ENCODE measurements at regions not wholly inside any gene's neighbourhood (a gene's known extent, or its start where the extent isn't known, plus 50 kb on each side); places are given as distances from the start of the nearest gene placed in this dataset.

DNA sequence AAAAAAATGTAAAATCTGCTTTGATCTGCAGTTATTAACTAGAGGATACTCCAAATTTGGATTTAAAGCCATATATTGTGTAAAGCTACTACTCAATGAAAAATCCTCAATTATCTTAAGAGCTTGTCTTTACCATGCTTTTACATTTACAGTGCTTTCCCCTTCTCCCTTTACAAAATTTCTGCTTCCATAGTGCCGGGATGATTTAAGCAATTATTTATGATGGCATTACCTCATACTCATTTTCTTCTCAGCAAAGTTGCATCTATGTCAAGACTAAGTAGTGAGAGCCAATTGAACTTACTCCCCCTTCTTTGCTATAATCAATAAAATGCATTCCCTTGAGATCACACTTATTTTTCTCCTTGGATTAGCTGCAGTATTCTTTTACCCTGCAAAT lies 505.4 kb upstream of the AGA start:
- TF ChIP-seq, protein P1, sequence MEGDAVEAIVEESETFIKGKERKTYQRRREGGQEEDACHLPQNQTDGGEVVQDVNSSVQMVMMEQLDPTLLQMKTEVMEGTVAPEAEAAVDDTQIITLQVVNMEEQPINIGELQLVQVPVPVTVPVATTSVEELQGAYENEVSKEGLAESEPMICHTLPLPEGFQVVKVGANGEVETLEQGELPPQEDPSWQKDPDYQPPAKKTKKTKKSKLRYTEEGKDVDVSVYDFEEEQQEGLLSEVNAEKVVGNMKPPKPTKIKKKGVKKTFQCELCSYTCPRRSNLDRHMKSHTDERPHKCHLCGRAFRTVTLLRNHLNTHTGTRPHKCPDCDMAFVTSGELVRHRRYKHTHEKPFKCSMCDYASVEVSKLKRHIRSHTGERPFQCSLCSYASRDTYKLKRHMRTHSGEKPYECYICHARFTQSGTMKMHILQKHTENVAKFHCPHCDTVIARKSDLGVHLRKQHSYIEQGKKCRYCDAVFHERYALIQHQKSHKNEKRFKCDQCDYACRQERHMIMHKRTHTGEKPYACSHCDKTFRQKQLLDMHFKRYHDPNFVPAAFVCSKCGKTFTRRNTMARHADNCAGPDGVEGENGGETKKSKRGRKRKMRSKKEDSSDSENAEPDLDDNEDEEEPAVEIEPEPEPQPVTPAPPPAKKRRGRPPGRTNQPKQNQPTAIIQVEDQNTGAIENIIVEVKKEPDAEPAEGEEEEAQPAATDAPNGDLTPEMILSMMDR (IDR thresholded peaks at IDR 0.05; ENCODE audit: low read depth, low read length): no peak
- Histone ChIP-seq H3K9me3 (ENCODE audit: severe bottlenecking) (no peaks in the 10 kb centered on the region), H3K27ac (no peak overlapping the region), H3K4me3 (ENCODE audit: low read depth, low read length) (no peak overlapping the region), H3K36me3 (no peaks in the 10 kb centered on the region), H3K27me3 (ENCODE audit: insufficient read depth, low read depth, severe bottlenecking) (peaks cover 42% of the 10 kb centered on the region)
- DNase-seq: no peak

DNA sequence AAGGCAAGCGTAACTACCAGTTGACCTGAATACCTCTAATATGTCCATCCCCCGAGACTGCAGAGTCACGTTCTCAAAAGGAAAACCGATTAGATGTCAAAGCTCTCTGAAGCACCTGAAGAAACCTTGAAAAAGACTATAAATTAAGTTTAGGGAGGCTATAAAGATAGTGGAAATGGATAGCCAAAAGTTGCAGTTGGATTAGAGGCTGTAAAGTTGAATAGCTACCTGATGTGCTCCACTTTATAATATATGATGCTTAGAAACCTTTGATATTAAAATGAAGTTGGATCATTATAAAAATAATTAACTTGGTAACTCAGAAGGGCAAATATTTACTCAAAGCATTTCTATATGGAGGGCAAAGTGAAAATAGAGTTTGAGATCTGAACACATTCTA lies 506.6 kb upstream of the AGA start:
- Histone ChIP-seq H3K9me3 (ENCODE audit: severe bottlenecking) (no peaks in the 10 kb centered on the region), H3K36me3 (no peaks in the 10 kb centered on the region), H3K27ac (no peak overlapping the region), H3K4me3 (ENCODE audit: low read depth, low read length) (no peak overlapping the region), H3K27me3 (ENCODE audit: insufficient read depth, low read depth, severe bottlenecking) (peaks cover 42% of the 10 kb centered on the region)
- TF ChIP-seq, protein P1 (IDR thresholded peaks at IDR 0.05; ENCODE audit: low read depth, low read length): no peak
- no peak for DNase-seq

DNA sequence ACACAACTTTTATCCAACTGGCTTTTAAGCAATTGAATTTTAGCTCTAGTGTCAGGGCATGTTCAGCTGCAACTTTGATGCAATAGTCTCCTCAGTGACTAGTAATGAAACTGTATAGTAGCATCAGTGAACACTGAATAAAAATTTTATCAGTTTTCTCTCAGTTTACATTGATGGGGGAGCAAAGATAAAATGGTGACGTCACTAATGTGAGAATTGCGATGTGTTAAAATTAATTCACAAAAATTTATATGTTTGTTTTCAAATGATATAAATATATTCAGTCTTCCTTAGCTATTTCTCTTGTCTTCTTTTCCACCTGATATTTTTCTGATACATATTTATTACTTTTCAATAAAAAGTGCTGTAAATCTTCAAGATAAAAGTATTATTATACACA lies 508.8 kb upstream of the AGA start:
- DNase-seq: no peak
- no peaks in the 10 kb centered on the region for H3K36me3 ChIP-seq
- no peak overlapping the region for H3K4me3 ChIP-seq (ENCODE audit: low read depth, low read length)
- H3K27me3 ChIP-seq (ENCODE audit: insufficient read depth, low read depth, severe bottlenecking): peaks cover 32% of the 10 kb centered on the region
- TF ChIP-seq, protein P1 (IDR thresholded peaks at IDR 0.05; ENCODE audit: low read depth, low read length): no peak
- no peak overlapping the region for H3K27ac ChIP-seq
- no peaks in the 10 kb centered on the region for H3K9me3 ChIP-seq (ENCODE audit: severe bottlenecking)

DNA sequence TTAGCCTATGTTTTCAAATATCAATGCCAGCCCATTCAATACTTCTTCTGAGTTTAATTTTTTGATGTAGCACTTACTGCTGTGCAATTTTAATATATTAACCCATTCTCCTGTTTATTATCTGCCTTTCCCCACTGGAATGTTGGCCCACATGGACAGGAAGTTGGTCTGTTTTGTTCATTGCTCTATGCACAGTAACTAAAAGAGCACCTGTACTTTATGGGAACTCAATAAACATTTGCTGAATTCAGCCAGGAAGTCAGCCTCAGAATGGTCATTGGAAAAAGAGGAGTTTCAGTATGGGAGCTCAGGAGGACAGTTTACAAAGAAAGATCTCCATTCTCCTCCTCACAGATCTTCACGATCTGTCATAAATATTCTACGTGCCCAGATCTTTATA lies 510.5 kb upstream of the AGA start:
- H3K27me3 ChIP-seq (ENCODE audit: insufficient read depth, low read depth, severe bottlenecking): peaks cover 20% of the 10 kb centered on the region
- TF ChIP-seq, protein P1 (IDR thresholded peaks at IDR 0.05; ENCODE audit: low read depth, low read length): no peak
- H3K27ac ChIP-seq: no peak overlapping the region
- no peaks in the 10 kb centered on the region for H3K9me3 ChIP-seq (ENCODE audit: severe bottlenecking)
- H3K4me3 ChIP-seq (ENCODE audit: low read depth, low read length): no peak overlapping the region
- DNase-seq: no peak
- no peaks in the 10 kb centered on the region for H3K36me3 ChIP-seq

DNA sequence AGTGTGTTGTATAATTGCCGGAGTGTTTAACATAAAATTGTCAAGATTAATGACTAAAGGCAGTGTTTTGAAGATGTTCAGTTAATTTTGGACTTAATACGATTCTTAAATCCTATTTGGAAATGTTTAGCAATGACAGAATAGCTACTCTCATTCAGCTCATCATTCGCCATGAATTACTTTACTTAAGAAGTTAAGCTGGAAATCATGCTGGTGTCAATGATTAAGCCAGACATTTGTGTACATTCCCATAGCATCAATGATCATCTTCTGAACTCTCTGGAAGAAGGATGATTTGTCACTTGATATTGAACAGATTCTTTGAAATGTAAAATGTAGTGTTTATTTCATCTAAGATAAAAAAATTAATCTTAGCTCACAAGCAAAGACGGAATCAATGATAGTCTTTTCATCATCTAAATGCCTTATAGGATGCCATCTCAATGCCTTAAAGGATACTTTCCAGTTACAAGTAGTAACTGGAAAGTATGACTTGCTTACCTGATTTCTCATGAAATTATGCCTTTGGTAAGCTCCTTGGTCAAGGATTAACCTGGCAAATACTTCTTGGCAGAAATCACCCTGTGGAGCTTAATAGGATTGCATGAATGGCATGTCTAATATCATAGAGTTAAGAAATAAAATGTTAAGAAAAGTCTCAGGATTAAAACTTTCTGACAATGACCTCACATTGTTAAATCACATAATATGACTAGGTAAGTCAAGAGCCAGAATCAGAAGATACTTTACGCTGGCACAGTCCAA lies 515.5 kb upstream of the AGA start:
- Histone ChIP-seq H3K9me3 (ENCODE audit: severe bottlenecking) (no peaks in the 10 kb centered on the region), H3K4me3 (ENCODE audit: low read depth, low read length) (no peak overlapping the region), H3K36me3 (no peaks in the 10 kb centered on the region), H3K27ac (no peak overlapping the region), H3K27me3 (ENCODE audit: insufficient read depth, low read depth, severe bottlenecking) (peaks cover 29% of the 10 kb centered on the region)
- no peak for DNase-seq
- TF ChIP-seq, protein P1 (IDR thresholded peaks at IDR 0.05; ENCODE audit: low read depth, low read length): no peak

DNA sequence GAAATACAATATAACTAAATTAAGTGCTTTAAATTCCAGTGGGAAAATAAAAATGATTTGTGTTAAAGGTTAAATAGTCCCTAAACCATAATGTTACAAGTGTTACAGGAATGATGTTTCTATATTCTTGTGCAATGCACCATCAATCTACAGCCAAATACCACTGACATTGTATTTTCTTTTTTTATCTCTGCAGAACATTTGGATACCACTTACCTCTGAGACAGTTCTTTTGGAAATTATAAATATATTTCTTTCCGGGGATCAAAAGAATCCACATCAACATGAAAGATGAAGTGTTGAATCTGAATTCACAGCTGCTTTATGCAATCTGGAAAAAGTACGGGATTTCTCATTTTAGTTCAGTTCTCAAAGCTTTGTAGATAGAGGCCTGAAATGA lies 518.3 kb upstream of the AGA start:
- DNase-seq: no peak
- Histone ChIP-seq H3K4me3 (ENCODE audit: low read depth, low read length) (no peak overlapping the region), H3K36me3 (no peaks in the 10 kb centered on the region), H3K9me3 (ENCODE audit: severe bottlenecking) (no peaks in the 10 kb centered on the region), H3K27me3 (ENCODE audit: insufficient read depth, low read depth, severe bottlenecking) (peaks cover 44% of the 10 kb centered on the region), H3K27ac (no peak overlapping the region)
- TF ChIP-seq, protein P1 (IDR thresholded peaks at IDR 0.05; ENCODE audit: low read depth, low read length): no peak
